Germinal center (tissue), 1 donor: ENCODE measurements at regions not wholly inside any gene's neighbourhood (a gene's known extent, or its start where the extent isn't known, plus 50 kb on each side); places are given as distances from the start of the nearest gene placed in this dataset.

Experiments used
- DNase-seq: peaks from one replicate; pipeline ENCODE4 v3.0.0; 2012; ENCODE audit warnings: mixed read lengths, low spot score

GRCh38 chr6:104321301-104321700, 538.4 kb downstream of the HACE1 start:
- no peak for DNase-seq

- no peak for DNase-seq
Measured at GRCh38 chr6:104320896-104321295, 538.8 kb downstream of the HACE1 start.

- no peak for DNase-seq
Measured at GRCh38 chr6:104312851-104313250, 546.9 kb downstream of the HACE1 start.

- no peak for DNase-seq
Measured at GRCh38 chr6:104306211-104306610, 553.5 kb downstream of the HACE1 start.

GRCh38 chr6:104305206-104305605, 554.5 kb downstream of the HACE1 start:
- no peak for DNase-seq

GRCh38 chr6:104301951-104302350, 557.8 kb downstream of the HACE1 start:
- no peak for DNase-seq

GRCh38 chr6:104286641-104287040, 573.1 kb downstream of the HACE1 start:
- DNase-seq: no peak

- no peak for DNase-seq
Measured at GRCh38 chr6:104284872-104285271, 574.8 kb downstream of the HACE1 start.

- no peak for DNase-seq
Measured at GRCh38 chr6:104282581-104282980, 577.1 kb downstream of the HACE1 start.

GRCh38 chr6:104281370-104281769, 578.3 kb downstream of the HACE1 start:
- no peak for DNase-seq

- DNase-seq: no peak
Measured at GRCh38 chr6:104268389-104268788, 591.3 kb downstream of the HACE1 start.

GRCh38 chr6:104266922-104267321, 592.8 kb downstream of the HACE1 start:
- no peak for DNase-seq

GRCh38 chr6:104256646-104257045, 603.1 kb downstream of the HACE1 start:
- DNase-seq: no peak

GRCh38 chr6:104253236-104253635, 606.5 kb downstream of the HACE1 start:
- no peak for DNase-seq

- no peak for DNase-seq
Measured at GRCh38 chr6:104252276-104252675, 607.4 kb downstream of the HACE1 start.

GRCh38 chr6:104251651-104252050, 608.1 kb downstream of the HACE1 start:
- no peak for DNase-seq

- no peak for DNase-seq
Measured at GRCh38 chr6:104240865-104241264, 618.9 kb downstream of the HACE1 start.

- no peak for DNase-seq
Measured at GRCh38 chr6:104239971-104240370, 619.7 kb downstream of the HACE1 start.

GRCh38 chr6:104229057-104229456, 630.7 kb downstream of the HACE1 start:
- no peak for DNase-seq

- no peak for DNase-seq
Measured at GRCh38 chr6:104227508-104227907, 632.2 kb downstream of the HACE1 start.

GRCh38 chr6:104226790-104227446, 632.8 kb downstream of the HACE1 start:
- DNase-seq: no peak

- DNase-seq: no peak
Measured at GRCh38 chr6:104218116-104218515, 641.6 kb downstream of the HACE1 start.

GRCh38 chr6:104214901-104215300, 644.8 kb downstream of the HACE1 start:
- no peak for DNase-seq

GRCh38 chr6:104212977-104213668, 646.6 kb downstream of the HACE1 start:
- no peak for DNase-seq
